ENCODE measurements at regions not wholly inside any gene's neighbourhood (a gene's known extent, or its start where the extent isn't known, plus 50 kb on each side); places are given as distances from the start of the nearest gene placed in this dataset.

DNA sequence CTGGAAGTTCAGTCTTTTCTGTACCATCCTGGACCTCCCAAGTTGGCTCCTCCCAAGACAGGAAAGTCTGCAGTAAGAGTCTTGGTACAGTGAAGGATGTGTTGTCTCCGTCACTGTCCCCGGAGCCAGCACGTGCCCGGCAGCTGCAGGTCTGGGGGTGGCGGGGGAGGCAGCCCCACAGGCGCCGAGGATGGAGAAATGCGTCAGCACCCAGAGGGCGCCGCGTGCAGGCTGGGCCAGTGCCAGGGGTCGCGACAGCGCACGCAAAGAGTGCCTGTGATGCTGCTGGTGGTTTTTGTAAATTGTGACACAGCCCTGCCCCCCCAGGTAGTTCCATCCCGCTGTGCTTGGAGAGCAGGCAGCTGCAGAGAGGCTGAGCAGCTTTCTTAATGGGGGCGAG is 1200.5 kb downstream of the BRD1 start:
- TF ChIP-seq KLF13 (CRISPR knock-in tag; IDR thresholded peaks at IDR 0.05) (no peak), POLR2A (IDR thresholded peaks at IDR 0.05; ENCODE audit: insufficient read depth in 1 of 2, low read depth in 2 of 2, low read length in 2 of 2) (no peak), ZNF24 (IDR thresholded peaks at IDR 0.05) (no peak), RNF2 (conservative IDR thresholded peaks at IDR 0.05; ENCODE audit: low read depth) (no peak), ZNF768 (CRISPR knock-in tag; IDR thresholded peaks at IDR 0.05) (no peak), CTCF (CRISPR knock-in tag; IDR thresholded peaks at IDR 0.05) (no peak)
- TF ChIP-seq, protein P1, sequence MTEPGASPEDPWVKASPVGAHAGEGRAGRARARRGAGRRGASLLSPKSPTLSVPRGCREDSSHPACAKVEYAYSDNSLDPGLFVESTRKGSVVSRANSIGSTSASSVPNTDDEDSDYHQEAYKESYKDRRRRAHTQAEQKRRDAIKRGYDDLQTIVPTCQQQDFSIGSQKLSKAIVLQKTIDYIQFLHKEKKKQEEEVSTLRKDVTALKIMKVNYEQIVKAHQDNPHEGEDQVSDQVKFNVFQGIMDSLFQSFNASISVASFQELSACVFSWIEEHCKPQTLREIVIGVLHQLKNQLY (CRISPR knock-in tag; IDR thresholded peaks at IDR 0.05) = no peak

Measured in HepG2 (cell line).